HepG2 (cell line): ENCODE measurements at regions not wholly inside any gene's neighbourhood (a gene's known extent, or its start where the extent isn't known, plus 50 kb on each side); places are given as distances from the start of the nearest gene placed in this dataset.

ENCODE experiments used
- FOXA3 ChIP-seq: IDR thresholded peaks from 2 replicates; pipeline ENCODE4 v1.6.1; 2016; ENCODE audit warnings: missing genetic modification reagents, missing compliant biosample characterization
- HMGXB4 ChIP-seq, 2 experiments: sonication (generic) in 1 of 2; formaldehyde crosslinking in 1 of 2; IDR thresholded peaks; 2 replicates each; pipeline versions ENCODE4 v1.4.0 to v1.6.1; 2018 to 2020; ENCODE audit warnings: missing genetic modification reagents in 2 of 2, borderline replicate concordance in 1 of 2, low read depth in 1 of 2, mild to moderate bottlenecking in 1 of 2, missing biosample characterization in 1 of 2
- HOMEZ ChIP-seq: IDR thresholded peaks from 2 replicates; pipeline ENCODE4 v1.6.1; 2016; ENCODE audit warnings: low read depth
- HOXA3 ChIP-seq: sonication (generic); formaldehyde crosslinking; IDR thresholded peaks from 2 replicates; pipeline ENCODE4 v1.5.0; 2020; ENCODE audit warnings: missing genetic modification reagents
- MLXIP ChIP-seq: sonication (generic); formaldehyde crosslinking; IDR thresholded peaks from 2 replicates; pipeline ENCODE4 v1.9.0; 2021; ENCODE audit warnings: missing genetic modification reagents, borderline replicate concordance
- PATZ1 ChIP-seq: sonication (generic); formaldehyde crosslinking; IDR thresholded peaks from 2 replicates; pipeline ENCODE4 v1.4.0; 2020; ENCODE audit warnings: missing genetic modification reagents
- SIX4 ChIP-seq: sonication (generic); formaldehyde crosslinking; IDR thresholded peaks from 2 replicates; pipeline ENCODE4 v1.4.0; 2020; ENCODE audit warnings: missing genetic modification reagents
- ZGPAT ChIP-seq: IDR thresholded peaks from 2 replicates; pipeline ENCODE4 v1.6.1; 2016; ENCODE audit warnings: mild to moderate bottlenecking
- ZNF124 ChIP-seq: sonication (generic); formaldehyde crosslinking; IDR thresholded peaks from 2 replicates; pipeline ENCODE4 v1.4.0; 2020; ENCODE audit warnings: missing genetic modification reagents
- ZNF44 ChIP-seq: sonication (generic); formaldehyde crosslinking; IDR thresholded peaks from 2 replicates; pipeline ENCODE4 v1.5.1; 2020; ENCODE audit warnings: mild to moderate bottlenecking, missing genetic modification reagents
- ZNF468 ChIP-seq: sonication (generic); formaldehyde crosslinking; IDR thresholded peaks from 2 replicates; pipeline ENCODE4 v1.8.0; 2022; ENCODE audit warnings: mild to moderate bottlenecking, moderate library complexity, missing genetic modification reagents
- ZNF569 ChIP-seq: sonication (generic); formaldehyde crosslinking; IDR thresholded peaks from 2 replicates; pipeline ENCODE4 v1.5.0; 2020; ENCODE audit warnings: mild to moderate bottlenecking, missing genetic modification reagents, moderate library complexity, borderline replicate concordance
- ZNF609 ChIP-seq: sonication (generic); formaldehyde crosslinking; IDR thresholded peaks from 2 replicates; pipeline ENCODE4 v1.4.0; 2020; ENCODE audit warnings: mild to moderate bottlenecking, missing genetic modification reagents, borderline replicate concordance

GRCh38 chr14:54047645-54048308 is 91.2 kb upstream of the BMP4 start (continued):
- no peak for TF ChIP-seq MLXIP (CRISPR knock-in tag)
- TF ChIP-seq ZNF124 (CRISPR knock-in tag): peak; percentile 53; the same call in 1 of the 2 replicates
- TF ChIP-seq SIX4 (CRISPR knock-in tag): peak; percentile 40; the same call in 1 of the 2 replicates
- no peak for TF ChIP-seq ZNF468 (CRISPR knock-in tag)
- TF ChIP-seq ZNF44: no peak
- peak; percentile 95 for TF ChIP-seq HOMEZ (CRISPR knock-in tag)
- TF ChIP-seq ZNF609 (CRISPR knock-in tag): no peak
- TF ChIP-seq ZGPAT (CRISPR knock-in tag): peak; percentile 86
- peak in 1 of 2 experiments; percentile 71; a peak in 1 of 4 replicates for TF ChIP-seq HMGXB4 (CRISPR knock-in tag; IDR thresholded peaks at IDR 0.05; ENCODE audit: borderline replicate concordance in 1 of 2, low read depth in 1 of 2)
- peak; percentile 49; the same call in 1 of the 2 replicates for TF ChIP-seq HOXA3 (CRISPR knock-in tag)
- no peak for TF ChIP-seq ZNF569 (CRISPR knock-in tag)
- peak; percentile 49; the same call in 1 of the 2 replicates for TF ChIP-seq PATZ1 (CRISPR knock-in tag)
- TF ChIP-seq FOXA3 (CRISPR knock-in tag): peak; percentile 90
